ENCODE measurements at regions not wholly inside any gene's neighbourhood (a gene's known extent, or its start where the extent isn't known, plus 50 kb on each side); places are given as distances from the start of the nearest gene placed in this dataset.

- no peak for TF ChIP-seq CTCF (IDR thresholded peaks at IDR 0.05; ENCODE audit: low read depth, low read length)
- TF ChIP-seq EZH2phosphoT487 (IDR thresholded peaks at IDR 0.05; ENCODE audit: low read depth), result no peak
Observed at GRCh38 chr6:95354551-95354950, 222.8 kb upstream of the MANEA start.
